Fibroblast of gingiva (primary cell): ENCODE measurements at regions not wholly inside any gene's neighbourhood (a gene's known extent, or its start where the extent isn't known, plus 50 kb on each side); places are given as distances from the start of the nearest gene placed in this dataset.

Source experiments
- DNase-seq: peaks from one replicate; pipeline ENCODE4 v3.0.0-alpha.2; 2011; ENCODE audit warnings: low read depth

- DNase-seq, result no peak
Observed at GRCh38 chr12:128140551-128140950, 126.4 kb upstream of the TMEM132C start.

GRCh38 chr12:128150961-128151360, 116.0 kb upstream of the TMEM132C start:
- no peak for DNase-seq

GRCh38 chr12:128155571-128155970, 111.4 kb upstream of the TMEM132C start:
- no peak for DNase-seq

- DNase-seq, result no peak
Observed at GRCh38 chr12:128163086-128163485, 103.9 kb upstream of the TMEM132C start.

- DNase-seq, result no peak
Observed at GRCh38 chr12:128164533-128164932, 102.4 kb upstream of the TMEM132C start.

GRCh38 chr12:128165387-128165786, 101.6 kb upstream of the TMEM132C start:
- DNase-seq, result no peak

- DNase-seq, result no peak
Observed at GRCh38 chr12:128168273-128168672, 98.7 kb upstream of the TMEM132C start.

- DNase-seq, result no peak
Observed at GRCh38 chr12:128170181-128170580, 96.8 kb upstream of the TMEM132C start.

GRCh38 chr12:128178565-128178964, 88.4 kb upstream of the TMEM132C start:
- DNase-seq, result no peak

GRCh38 chr12:128178966-128179365, 88.0 kb upstream of the TMEM132C start:
- DNase-seq, result no peak

- no peak for DNase-seq
Observed at GRCh38 chr12:128180166-128180565, 86.8 kb upstream of the TMEM132C start.

GRCh38 chr12:128190052-128190451, 76.9 kb upstream of the TMEM132C start:
- DNase-seq, result no peak

- no peak for DNase-seq
Observed at GRCh38 chr12:128190614-128191013, 76.4 kb upstream of the TMEM132C start.

GRCh38 chr12:128191380-128191779, 75.6 kb upstream of the TMEM132C start:
- DNase-seq, result no peak

- no peak for DNase-seq
Observed at GRCh38 chr12:128204711-128205110, 62.3 kb upstream of the TMEM132C start.

GRCh38 chr12:128205145-128205544, 61.8 kb upstream of the TMEM132C start:
- no peak for DNase-seq

GRCh38 chr12:128205758-128206157, 61.2 kb upstream of the TMEM132C start:
- DNase-seq, result no peak
